ENCODE measurements at regions not wholly inside any gene's neighbourhood (a gene's known extent, or its start where the extent isn't known, plus 50 kb on each side); places are given as distances from the start of the nearest gene placed in this dataset.

DNA sequence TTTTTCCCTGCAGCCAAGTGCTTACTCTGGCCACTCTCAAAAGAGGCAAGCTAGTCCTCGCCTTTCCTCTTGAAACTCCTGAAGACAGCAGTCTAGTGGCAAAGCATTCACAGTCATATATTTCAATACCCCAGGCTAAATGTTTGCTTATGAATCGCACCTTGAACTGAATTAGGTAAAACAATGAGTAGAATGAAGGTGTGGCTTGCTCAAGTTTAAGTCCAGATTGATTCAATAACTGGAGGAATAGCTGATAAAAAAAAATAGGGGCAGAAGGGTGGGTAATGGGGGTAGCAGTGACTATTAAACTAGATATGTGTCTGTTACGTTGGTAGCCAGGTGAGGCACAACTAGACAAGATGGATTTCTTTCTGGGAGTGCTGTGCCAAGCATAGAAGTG is 88.2 kb upstream of the EPB41L3 start:
- no peak for DNase-seq

DNA sequence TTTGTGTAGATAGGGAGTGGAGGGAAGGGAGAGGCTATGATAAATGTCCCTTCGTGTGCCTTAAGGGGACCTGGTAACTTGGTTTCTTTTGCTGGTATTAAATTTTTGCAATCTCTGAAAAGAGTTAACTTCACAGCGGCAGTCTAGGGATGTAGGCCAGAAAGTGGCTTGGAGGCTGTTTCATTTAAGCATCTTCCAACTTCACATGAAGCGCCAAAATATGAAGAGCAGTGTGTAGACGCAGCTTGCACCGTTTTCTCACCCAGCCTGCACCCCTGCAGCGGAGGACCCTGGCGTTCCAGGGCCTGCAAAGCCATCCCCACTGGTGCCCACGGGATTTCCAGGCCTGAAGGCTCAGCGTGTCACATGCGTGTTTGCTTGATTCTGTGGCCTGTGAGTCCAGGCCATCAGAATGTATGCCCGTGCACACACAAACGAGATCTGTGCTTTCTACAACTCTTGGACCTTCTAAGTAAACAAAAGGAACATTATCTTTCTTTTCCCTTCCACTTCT is 87.2 kb upstream of the EPB41L3 start:
- DNase-seq = no peak

DNA sequence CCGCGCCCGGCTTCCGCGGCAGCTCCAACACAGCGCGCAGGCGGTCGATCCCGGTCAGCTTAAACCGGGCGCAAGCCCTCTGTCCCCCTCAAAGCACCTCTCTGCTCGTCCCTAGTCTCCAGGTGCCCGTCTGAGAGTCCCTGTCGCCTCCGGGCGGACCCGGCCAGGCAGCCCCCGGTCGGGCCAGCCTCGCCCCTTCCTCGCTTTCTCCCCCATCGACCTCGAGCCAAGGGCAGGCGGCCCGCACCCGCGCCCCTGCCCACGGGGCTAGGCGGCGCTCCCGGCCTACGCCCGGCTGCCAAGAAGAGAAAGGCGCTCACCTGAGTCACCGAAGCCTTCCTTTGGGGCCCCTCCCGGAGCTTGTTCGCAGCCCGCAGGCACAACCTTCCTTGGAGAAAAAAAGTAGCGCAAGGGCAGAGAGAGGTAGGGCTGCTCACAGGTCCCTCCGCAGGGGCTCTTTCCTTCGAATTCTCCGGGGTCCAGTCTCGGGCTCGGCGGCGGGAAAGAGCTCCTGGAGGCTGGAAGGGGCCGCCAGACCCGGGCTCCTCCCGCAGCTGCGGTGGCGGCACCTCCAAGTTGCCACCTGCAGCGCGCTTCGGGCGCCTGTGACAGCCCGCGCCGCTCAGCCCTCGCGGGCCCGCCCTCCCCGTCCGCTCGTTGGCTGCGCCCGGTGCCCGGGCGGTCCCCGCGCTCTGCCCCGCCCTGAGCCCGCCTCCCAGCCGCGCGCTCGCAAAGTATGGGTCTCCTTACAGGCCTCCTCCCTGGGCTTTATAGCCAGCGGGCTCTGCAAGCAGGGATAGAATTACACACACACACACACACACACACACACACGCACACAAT is 86.5 kb upstream of the EPB41L3 start:
- peak; percentile 18 for DNase-seq

DNA sequence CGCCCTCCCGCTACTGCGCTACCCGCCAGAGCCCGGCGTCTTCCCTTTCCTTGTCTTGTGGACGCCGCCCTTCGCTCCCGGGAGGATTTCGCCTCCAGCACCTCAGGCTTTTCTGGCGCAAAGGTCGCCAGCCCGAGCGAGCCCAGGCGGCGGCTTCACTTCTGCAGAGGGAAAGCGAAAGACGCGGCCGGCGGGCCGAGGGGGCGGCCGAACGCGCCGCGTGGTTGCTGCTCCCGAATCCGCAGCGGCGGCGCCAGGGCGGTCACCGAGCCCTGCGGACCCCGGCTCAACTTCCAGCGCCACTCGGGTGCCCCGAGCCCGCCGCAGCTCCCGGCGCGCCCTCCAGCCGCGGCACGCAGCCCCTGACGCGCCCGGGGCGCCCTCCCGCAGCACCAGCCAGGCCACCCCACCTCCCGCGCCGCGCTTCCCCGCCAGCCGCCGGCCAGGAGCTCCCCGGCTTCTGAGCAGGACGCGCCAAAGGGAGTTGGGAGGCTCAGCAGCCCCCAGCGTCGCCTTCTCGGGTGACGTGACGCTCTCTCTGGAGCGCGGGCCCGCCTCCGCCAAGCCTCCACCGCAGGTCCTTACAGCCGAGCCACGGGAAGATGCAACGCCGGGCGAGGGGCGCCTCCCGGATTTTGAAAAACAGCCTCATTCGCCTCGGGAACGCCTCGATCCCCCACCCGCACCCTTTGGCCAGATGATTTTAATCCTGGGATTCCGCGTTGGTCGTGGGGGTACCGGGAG is 84.9 kb upstream of the EPB41L3 start:
- peak; percentile 20 for DNase-seq

DNA sequence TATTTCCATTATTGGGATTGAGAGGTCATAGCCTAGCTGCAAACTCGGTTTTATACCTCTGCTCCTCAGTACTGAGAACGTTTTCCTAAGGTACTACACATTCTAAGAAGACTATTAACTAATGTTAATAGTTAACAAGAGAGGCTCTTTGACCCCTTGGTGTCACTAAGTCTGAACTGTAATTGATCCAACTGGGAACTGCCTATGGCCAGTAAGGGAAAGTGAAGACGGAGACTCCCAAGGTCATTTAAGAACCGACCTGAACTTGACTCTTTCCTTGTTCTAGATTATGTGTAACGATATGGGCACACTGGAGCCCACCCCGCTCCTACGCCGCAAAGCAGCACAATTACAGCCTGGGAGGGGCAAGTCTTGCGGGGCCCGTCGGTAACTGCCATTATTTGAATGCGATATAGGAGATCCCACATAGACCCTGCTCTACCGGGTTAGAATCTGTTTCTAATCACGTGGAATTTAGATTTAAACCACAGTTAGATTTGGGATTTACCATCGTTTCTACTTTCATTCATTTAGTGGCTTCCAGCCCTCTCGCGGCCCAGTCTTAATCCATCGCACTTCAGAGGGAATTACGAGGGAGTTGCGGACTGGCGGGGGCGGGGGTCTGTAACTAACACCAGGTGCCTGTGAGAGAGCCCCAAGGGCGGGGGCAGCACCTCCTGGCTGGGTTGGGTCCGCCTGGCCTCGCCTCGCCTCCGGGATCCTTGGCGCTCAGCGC is 84.1 kb upstream of the EPB41L3 start:
- DNase-seq = no peak

DNA sequence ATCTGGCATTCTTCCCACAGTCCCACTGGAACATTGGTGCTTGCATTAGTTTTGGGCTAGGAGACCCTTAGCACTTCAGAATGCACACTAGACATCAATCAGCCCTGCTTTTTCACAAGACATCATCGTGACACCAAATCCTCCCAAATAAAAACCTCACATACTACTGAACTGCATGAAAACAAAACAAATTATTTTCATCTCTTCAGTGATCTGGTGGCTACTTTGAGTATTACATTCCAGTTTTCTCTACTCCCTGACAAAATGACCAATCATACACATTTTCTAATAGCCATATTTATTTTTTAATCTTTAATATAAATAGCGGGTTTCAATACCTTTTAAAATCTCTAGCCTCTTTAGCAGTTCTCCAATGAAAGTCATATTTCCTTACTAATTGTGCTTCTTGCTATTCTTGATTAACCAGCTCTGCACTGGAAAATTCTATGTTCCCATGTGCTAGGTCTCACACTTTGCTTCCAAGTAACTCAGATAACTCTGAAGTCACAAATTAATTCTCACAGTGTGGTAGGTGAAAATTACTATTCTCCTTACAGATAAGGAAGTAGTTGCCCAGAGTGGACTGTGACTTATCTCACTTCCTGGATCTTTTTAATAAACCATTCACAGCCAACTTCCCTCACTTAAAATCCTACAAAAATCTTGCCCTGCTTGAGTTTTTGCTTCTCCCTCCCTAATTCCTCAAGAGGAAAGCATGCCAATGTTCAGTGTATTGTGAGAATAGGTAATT is 82.5 kb upstream of the EPB41L3 start:
- no peak for DNase-seq

DNA sequence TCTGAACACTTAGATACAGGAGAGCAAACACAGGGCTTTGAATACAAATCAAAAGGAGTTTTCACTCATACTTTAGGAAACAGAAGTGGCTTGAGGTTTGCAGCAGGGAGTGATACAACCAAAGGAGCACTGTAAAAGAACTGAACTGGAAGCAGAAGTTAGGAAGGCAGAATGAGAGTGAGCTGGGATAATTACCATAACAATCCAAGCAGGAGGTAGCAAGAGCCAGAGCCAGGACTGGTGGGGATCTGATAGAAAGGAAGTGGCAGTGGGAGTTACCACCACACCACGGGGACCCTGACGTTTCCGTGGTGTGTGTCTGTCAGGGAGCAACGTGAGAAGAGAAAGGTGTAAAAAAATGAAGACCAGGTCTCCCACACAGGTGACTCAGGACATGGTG is 81.3 kb upstream of the EPB41L3 start:
- no peak for DNase-seq

DNA sequence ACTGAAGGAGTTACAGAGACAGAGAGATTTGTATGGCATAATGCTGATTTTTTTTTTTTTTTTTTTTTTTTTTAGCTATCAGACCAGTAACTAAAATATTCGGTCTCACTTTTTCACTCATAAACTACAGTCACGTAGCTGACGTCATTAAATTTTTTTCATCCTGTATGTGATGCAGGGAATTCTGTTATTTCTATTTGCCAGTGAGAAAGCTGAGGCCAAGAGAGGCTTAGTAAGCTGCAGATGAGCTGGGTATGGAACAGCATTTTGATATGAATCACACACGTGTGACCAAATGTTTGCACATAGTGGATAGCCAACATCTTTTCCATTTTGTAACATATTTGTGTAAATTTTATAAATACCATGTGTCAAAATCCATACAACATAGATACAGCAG is 79.1 kb upstream of the EPB41L3 start:
- DNase-seq = no peak

DNA sequence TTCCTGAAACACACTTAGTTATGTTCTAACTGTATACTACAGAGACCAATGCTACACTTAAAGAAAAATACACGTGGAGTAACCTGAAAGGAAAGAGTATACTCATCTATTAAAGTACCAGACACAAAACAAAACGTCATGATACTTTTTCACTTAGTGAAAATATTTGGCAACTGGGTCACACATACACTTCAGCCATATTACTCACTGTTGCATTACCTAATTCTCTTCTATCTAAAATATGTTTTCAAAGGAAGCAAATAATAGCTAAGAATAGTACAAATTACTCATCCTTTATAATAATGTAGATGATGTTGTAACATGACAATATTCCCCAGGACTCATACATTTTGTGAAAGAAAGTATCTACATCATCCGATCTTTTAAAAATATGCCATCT is 76.5 kb upstream of the EPB41L3 start:
- DNase-seq = no peak

DNA sequence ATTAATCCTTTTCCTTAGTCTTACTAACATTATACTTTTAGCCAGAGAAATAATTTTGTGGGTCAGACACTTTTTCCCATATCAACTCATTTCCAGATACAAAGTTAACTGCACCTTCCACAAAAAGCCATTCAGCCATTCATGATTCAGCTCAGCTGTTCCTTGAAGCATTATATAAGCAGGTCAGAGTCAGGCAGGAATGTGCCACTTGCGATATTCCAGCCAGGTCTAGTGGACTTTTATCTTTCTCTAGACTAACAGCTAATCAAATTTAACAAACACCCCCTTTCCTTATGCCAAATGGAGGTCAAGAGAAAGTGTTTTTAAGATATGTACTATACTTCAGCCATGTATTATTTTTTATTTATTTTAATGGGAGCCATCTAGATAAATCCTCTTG is 75.6 kb upstream of the EPB41L3 start:
- DNase-seq = no peak

DNA sequence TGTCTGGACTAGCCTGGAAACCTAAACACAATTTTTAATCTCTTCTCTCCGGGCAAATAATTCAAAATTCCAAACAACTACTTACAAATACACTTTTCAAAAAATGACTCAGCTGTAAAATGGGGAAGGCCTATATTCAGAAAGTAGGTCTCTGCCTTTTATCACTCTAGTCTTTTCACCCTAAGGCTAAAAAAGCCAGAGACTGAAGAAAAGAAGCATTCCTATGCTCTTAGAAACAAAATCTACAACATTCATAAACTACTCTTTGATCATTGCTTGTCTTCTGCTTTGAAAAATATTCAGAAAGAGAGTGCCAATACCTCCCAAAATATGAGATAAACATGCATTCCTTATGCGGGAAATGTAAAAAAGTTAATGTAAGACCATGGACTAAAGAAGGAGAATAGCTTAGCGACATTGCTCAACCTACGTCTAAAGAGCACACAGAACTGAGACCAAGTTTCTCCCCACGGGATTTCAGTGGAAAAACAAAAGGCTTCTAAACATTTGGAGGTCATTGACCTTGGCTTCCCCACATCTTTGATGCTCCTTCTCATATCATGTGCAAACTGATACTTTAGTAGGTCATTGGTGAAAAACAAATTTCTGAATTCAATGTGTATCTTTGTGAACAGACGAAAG is 74.4 kb upstream of the EPB41L3 start:
- DNase-seq = no peak

DNA sequence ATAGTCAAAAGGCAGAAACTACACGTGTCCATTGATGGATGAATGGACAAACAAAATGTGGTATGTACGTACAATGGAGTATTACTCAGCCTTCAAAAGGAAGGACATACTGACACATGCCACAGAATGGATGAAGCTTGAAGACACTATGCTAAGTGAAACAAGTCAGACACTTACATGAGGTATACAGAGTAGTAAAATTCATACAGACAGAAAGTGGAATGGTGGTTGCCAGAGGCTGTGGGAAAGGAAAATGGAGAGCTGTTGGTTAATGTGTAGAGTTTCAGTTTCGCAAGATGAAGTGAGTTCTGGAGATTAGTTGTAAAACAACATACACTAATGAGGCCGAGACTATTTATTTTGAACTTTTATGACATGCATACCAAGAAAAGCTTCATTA is 67.4 kb upstream of the EPB41L3 start:
- no peak for DNase-seq

DNA sequence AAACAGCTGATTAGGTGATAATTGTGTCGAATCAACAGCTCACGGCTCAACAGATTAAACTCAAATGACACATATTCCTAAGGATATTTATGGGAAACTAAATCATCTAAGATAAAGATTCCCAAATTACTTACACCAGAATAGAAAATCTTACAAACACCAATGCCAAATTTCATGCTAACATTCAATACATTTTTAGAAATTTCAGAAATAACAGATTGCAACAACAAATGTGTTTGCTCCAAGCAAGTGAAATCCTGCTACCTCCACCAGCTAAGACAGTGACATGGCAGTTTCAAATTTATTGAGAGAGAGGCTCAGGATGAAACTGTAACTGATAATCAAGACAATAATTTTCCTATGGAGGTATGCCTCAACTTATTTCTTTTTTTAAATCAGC is 65.0 kb upstream of the EPB41L3 start:
- DNase-seq = no peak

DNA sequence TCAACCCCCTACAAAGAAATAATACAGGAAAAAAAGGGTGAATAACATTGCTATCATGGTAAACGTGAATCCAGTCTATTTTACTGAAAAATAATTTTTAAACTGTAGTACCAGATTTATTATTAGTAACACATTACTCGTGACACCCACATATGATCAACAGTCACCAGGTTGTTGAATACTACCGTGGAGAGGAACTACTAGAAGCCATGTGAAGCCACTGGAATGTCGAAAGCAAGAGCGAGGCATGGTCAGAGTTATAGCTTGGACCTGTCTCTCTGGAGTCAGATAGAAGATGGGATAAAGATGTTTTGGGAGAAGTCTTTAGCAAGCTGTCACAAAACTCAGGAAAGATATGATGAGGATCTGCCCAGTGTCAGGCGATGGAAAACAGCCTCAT is 63.2 kb upstream of the EPB41L3 start:
- no peak for DNase-seq

DNA sequence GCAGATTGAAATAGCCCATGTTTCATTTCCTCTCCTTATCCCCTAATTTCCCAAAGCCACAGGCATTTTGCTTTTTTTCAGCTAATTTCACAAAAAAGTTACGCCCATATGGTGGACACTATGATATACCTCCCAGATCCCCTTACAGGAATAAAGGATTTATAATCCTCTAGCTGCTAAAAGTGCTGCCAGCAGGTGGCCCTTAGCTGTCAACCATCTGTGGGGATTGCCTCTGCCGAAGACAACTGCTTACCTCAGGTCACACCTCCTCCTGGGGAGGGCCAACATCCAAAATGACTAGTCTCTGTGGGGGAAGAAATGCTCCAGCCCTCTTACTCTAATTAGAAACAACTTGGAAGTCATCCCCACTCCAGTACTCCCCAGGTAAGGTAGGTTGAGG is 61.0 kb upstream of the EPB41L3 start:
- no peak for DNase-seq

DNA sequence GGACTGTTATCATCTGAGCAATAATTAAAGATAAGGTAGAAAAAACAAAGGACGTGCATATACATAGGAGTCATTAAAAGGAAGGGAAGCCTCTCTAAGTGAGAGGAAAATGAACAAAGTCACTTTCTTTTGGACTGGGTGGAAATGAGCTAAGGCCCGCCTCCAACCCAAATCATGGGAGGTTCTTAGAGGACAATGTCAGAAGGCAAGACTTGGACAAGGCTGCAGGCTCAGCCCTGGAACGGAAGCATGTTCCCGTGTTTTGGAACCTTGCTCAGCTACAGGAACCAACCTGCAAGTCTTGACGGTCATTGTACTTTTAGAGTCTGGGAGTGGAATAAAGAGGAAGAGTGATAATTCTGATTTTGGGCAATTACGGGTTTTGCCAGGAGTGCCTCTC is 59.4 kb upstream of the EPB41L3 start:
- DNase-seq = no peak

DNA sequence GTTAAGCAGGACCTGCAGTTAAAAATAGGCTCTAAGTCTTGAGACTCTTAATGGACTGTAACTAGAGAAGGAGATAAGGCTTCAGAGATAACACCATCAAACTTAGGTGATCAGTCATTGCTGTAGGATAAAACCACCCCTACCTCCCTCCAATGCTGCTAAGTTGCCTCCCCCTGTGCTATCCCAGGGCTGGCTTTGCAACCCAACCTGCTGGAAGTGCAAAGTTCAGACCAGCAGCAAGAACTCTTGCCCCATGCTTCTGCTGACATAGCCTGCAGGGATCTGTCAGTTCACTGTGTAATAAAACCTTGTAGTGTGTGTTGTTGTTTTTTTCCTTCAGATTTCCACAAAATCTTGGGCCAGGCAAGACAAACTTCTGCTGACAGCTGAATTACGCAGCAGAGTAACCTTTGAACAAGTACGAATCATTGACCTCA is 57.4 kb upstream of the EPB41L3 start:
- no peak for DNase-seq

DNA sequence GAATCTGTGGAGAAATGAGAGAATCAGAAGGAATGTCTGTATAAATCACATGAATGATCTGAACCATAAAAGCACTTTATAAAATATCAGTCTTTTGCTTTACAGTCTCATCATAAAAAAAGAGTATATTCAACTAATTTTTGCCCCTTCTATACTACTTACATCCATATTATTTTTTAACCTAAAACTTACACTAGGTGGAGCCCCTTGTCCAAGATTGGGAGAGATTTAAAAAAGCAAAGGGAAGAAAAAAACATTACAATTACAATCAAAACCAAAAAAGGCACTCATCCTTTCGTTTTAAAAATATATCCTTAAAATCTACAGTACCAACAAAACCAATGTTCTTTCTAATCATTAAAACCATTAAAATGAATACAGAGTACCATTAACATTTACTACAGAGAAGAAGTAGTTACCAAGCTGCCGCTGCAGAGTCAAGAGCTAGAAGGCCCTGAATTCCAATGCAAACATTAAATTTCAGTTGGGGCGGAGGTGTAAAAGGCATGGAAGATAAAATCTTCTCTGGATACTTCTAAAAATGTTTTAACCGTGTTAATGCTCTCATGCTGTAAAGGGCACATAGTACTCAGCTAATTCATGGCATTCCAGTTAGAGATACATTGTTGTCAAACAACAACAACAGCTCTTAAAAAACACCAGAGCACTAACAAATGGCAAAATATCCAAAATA is 56.7 kb upstream of the EPB41L3 start:
- DNase-seq = no peak

DNA sequence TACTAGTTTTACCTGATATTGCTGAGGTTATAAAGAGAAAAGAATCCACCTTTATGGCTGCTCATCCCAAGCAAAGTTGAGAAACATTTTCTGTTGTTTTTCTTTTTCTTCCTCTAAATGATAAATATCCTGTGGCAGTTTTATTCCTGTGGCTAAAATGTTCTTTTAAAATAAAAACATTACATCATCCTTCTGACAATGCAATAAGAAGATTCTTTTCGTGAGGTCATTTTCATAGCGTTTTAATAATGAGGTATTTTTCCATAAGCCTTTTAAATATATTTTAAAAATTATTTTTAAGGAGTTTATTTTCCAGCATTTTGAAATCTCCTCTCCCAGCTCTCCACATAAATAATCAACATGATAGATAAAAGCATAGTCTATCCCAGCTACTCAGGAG is 52.8 kb upstream of the EPB41L3 start:
- DNase-seq = no peak
